ENCODE measurements at regions not wholly inside any gene's neighbourhood (a gene's known extent, or its start where the extent isn't known, plus 50 kb on each side); places are given as distances from the start of the nearest gene placed in this dataset.

DNA sequence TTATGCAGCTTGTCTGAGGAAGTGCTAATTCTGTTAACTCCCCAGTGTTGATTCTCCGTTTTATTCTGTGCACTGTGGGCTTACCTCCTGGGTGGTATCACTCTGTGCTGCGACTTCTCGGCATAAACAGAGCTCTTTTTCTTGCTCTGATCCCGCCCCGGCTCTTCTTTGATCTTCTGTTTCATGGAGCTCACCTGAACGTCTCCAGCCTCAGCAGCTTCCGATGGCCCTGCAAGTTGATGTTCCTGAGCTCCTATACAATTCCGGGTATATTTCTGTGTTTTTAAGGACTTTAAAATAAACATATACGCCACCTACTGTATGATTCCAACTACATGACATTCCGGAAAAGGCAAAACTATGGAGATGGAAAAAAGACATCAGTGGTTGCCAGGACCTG lies 110.8 kb downstream of the TENT4A start:
- Histone ChIP-seq H3K23me2 (ENCODE audit: insufficient read length, low read depth, low read length, poor library complexity, severe bottlenecking) (no peaks in the 10 kb centered on the region), H2BK20ac (ENCODE audit: low read depth, low read length, poor library complexity, severe bottlenecking) (no peak overlapping the region), H3K4me2 (ENCODE audit: insufficient read depth, insufficient read length, low read length) (no peak overlapping the region), H3K23ac (ENCODE audit: insufficient read length, low read depth, low read length) (no peak overlapping the region), H2AFZ (ENCODE audit: low read length) (no peak overlapping the region), H3K79me1 (ENCODE audit: insufficient read depth, low read depth, low read length, poor library complexity, severe bottlenecking) (no peaks in the 10 kb centered on the region), H3K14ac (ENCODE audit: insufficient read depth, low read length) (no peak overlapping the region), H4K8ac (replicated peaks; ENCODE audit: insufficient read length, low read depth, low read length) (no peak overlapping the region), H3K56ac (ENCODE audit: insufficient read length, low read depth, low read length) (no peak overlapping the region), H3K4ac (ENCODE audit: low read depth, low read length) (no peak overlapping the region), H2BK5ac (ENCODE audit: insufficient read length, low read length) (no peak overlapping the region), H2BK15ac (ENCODE audit: low read depth, low read length) (no peak overlapping the region), H3K79me2 (ENCODE audit: insufficient read depth, low read length) (no peaks in the 10 kb centered on the region), H3T11ph (ENCODE audit: low read length) (no peak overlapping the region), H3K18ac (ENCODE audit: insufficient read length, low read depth, low read length) (no peak overlapping the region), H4K20me1 (ENCODE audit: control insufficient read depth, insufficient read depth, insufficient read length) (no peaks in the 10 kb centered on the region), H3K9me3 (ENCODE audit: control insufficient read depth, low read depth, low read length) (no peaks in the 10 kb centered on the region), H3K9ac (ENCODE audit: extremely low read depth, insufficient read length, low read length) (no peak overlapping the region), H4K91ac (ENCODE audit: insufficient read length, low read depth, low read length) (no peak overlapping the region), H3K4me1 (ENCODE audit: insufficient read depth, low read length) (no peaks in the 10 kb centered on the region), H4K5ac (ENCODE audit: insufficient read length, low read depth, low read length) (no peak overlapping the region), H3K27ac (ENCODE audit: insufficient read length, low read depth, low read length) (no peak overlapping the region), H2BK12ac (ENCODE audit: insufficient read length, low read depth, low read length) (no peak overlapping the region), H2BK120ac (ENCODE audit: low read depth, low read length, poor library complexity, severe bottlenecking) (no peak overlapping the region), H3K27me3 (ENCODE audit: insufficient read depth, low read length) (no peaks in the 10 kb centered on the region), H2AK5ac (ENCODE audit: insufficient read length, low read length) (no peak overlapping the region)
- Mint-ChIP-seq H3K27ac (no peak overlapping the region), H3K4me1 (peaks cover 17% of the 10 kb centered on the region in 2 experiments), H3K27me3 (ENCODE audit: low read depth) (peaks cover 13% of the 10 kb centered on the region), H3K9me3 (no peaks in the 10 kb centered on the region), H3K4me3 (no peak overlapping the region), H3K36me3 (ENCODE audit: insufficient read depth in 1 of 3, low read depth in 3 of 3) (no peaks in the 10 kb centered on the region)
- TF ChIP-seq, protein P1, sequence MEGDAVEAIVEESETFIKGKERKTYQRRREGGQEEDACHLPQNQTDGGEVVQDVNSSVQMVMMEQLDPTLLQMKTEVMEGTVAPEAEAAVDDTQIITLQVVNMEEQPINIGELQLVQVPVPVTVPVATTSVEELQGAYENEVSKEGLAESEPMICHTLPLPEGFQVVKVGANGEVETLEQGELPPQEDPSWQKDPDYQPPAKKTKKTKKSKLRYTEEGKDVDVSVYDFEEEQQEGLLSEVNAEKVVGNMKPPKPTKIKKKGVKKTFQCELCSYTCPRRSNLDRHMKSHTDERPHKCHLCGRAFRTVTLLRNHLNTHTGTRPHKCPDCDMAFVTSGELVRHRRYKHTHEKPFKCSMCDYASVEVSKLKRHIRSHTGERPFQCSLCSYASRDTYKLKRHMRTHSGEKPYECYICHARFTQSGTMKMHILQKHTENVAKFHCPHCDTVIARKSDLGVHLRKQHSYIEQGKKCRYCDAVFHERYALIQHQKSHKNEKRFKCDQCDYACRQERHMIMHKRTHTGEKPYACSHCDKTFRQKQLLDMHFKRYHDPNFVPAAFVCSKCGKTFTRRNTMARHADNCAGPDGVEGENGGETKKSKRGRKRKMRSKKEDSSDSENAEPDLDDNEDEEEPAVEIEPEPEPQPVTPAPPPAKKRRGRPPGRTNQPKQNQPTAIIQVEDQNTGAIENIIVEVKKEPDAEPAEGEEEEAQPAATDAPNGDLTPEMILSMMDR (conservative IDR thresholded peaks at IDR 0.05): no peak
- no CpG with 5 or more reads among the region's 10 CpGs for WGBS (ENCODE audit: extremely low coverage, insufficient read length, low lambda C conversion rate)
- DNase-seq: no peak

Data from H9 (cell line).